H1 (cell line): ENCODE measurements at regions not wholly inside any gene's neighbourhood (a gene's known extent, or its start where the extent isn't known, plus 50 kb on each side); places are given as distances from the start of the nearest gene placed in this dataset.

Source experiments
- CTCF ChIA-PET: fragments of 300-600 bp; sonication (Branson Sonifier 250); formaldehyde crosslinking; loops from one replicate; lab custom pipeline; 2021; ENCODE audit not compliant: partially characterized antibody; lab: Charles Lee
- POLR2A ChIA-PET: fragments of 300-600 bp; sonication (Branson Sonifier 250); formaldehyde crosslinking; loops from one replicate; lab custom pipeline; 2021; ENCODE audit warnings: inconsistent platforms; ENCODE audit not compliant: partially characterized antibody; lab: Charles Lee
- DNase-seq, 2 experiments: peaks; one replicate each; pipeline versions ENCODE4 v3.0.0 to v3.0.0-alpha.2; 2010 to 2022; ENCODE audit warnings: low spot score in 2 of 2, low read depth in 1 of 2, mixed read lengths in 1 of 2
- FAIRE-seq: peaks from 2 replicates; lab custom pipeline; 2011; peaks lifted over from hg19 to GRCh38; lab: Jason Lieb, UNC
- H2AFZ ChIP-seq: 2 replicates; pipeline ENCODE4 v1.8.1; 2012; ENCODE audit warnings: low read length, inconsistent platforms
- H2AK5ac ChIP-seq: 2 replicates; pipeline ENCODE4 v1.6.1; 2013; ENCODE audit warnings: low read depth, low read length
- H2BK120ac ChIP-seq: replicated peaks from 2 replicates; pipeline ENCODE3; 2013; ENCODE audit warnings: low read depth, low read length, inconsistent platforms
- H2BK12ac ChIP-seq: 2 replicates; pipeline ENCODE4 v1.6.1; 2013; ENCODE audit warnings: low read depth, low read length
- H2BK15ac ChIP-seq: 2 replicates; pipeline ENCODE4 v1.6.1; 2013; ENCODE audit warnings: low read length
- H2BK20ac ChIP-seq: 2 replicates; pipeline ENCODE4 v1.6.1; 2013; ENCODE audit warnings: low read length
- H2BK5ac ChIP-seq: 2 replicates; pipeline ENCODE4 v1.6.1; 2013; ENCODE audit warnings: low read depth, low read length
- H3K14ac ChIP-seq: 2 replicates; pipeline ENCODE4 v1.6.1; 2013; ENCODE audit warnings: inconsistent platforms; ENCODE audit not compliant: insufficient read length
- H3K18ac ChIP-seq: 2 replicates; pipeline ENCODE4 v1.6.1; 2013; ENCODE audit warnings: low read length; ENCODE audit errors: extremely low read depth
- H3K23ac ChIP-seq: 2 replicates; pipeline ENCODE4 v1.6.1; 2013; ENCODE audit warnings: inconsistent platforms; ENCODE audit not compliant: insufficient read length
- H3K23me2 ChIP-seq: 2 replicates; pipeline ENCODE4 v1.6.1; 2013; ENCODE audit warnings: low read depth, low read length
- H3K27ac ChIP-seq: 2 replicates; pipeline ENCODE4 v1.6.1; 2011; ENCODE audit warnings: low read depth, low read length, inconsistent platforms
- H3K27me3 ChIP-seq, 4 experiments: replicated peaks in 1 of 4; 1 replicate in 1 of 4; 2 replicates in 3 of 4; pipeline versions ENCODE4 v1.6.1 to v1.8.1; 2011 to 2013; ENCODE audit warnings: low read length in 3 of 4, mild to moderate bottlenecking in 3 of 4, inconsistent platforms in 2 of 4, mixed read lengths in 2 of 4, moderate library complexity in 1 of 4; ENCODE audit not compliant: control insufficient read depth in 3 of 4, insufficient read depth in 3 of 4; ENCODE audit errors: extremely low read depth in 1 of 4
- H3K36me3 ChIP-seq, 4 experiments: 2 replicates each; pipeline versions ENCODE4 v1.6.1 to v1.8.1; 2011 to 2013; ENCODE audit warnings: mild to moderate bottlenecking in 4 of 4, low read length in 3 of 4, moderate library complexity in 2 of 4, control low read depth in 1 of 4, inconsistent platforms in 1 of 4; ENCODE audit not compliant: insufficient read depth in 4 of 4, control insufficient read depth in 2 of 4
- H3K4ac ChIP-seq: replicated peaks from 2 replicates; pipeline ENCODE3; 2013; ENCODE audit warnings: low read length, low read depth, mixed read lengths, inconsistent platforms; ENCODE audit not compliant: insufficient read length
- H3K4me1 ChIP-seq, 4 experiments: replicated peaks in 1 of 4; 1 replicate in 1 of 4; 2 replicates in 3 of 4; pipeline versions ENCODE4 v1.6.1 to v1.8.1; 2011 to 2013; ENCODE audit warnings: low read length in 3 of 4, inconsistent platforms in 2 of 4, mixed read lengths in 1 of 4; ENCODE audit not compliant: insufficient read depth in 4 of 4, control insufficient read depth in 3 of 4
- H3K4me2 ChIP-seq, 2 experiments: 2 replicates each; pipeline versions ENCODE4 v1.6.1 to v1.8.1; 2011 to 2013; ENCODE audit warnings: low read depth in 2 of 2, low read length in 2 of 2, control low read depth in 1 of 2, inconsistent platforms in 1 of 2, mild to moderate bottlenecking in 1 of 2; ENCODE audit not compliant: insufficient read depth in 1 of 2
- H3K4me3 ChIP-seq, 4 experiments: fragments of 200-600, 300-600 bp in 1 of 4; sonication (generic), shearing (Covaris generic), sonication (Bioruptor Twin) in 1 of 4; 2 replicates each; pipeline versions ENCODE4 v1.5.1 to v1.8.1; 2011 to 2016; ENCODE audit warnings: low read length in 4 of 4, low read depth in 3 of 4, control low read depth in 2 of 4, inconsistent platforms in 2 of 4, mild to moderate bottlenecking in 2 of 4, mixed read lengths in 1 of 4, moderate library complexity in 1 of 4; ENCODE audit not compliant: insufficient read depth in 2 of 4; ENCODE audit errors: extremely low read depth in 1 of 4
- H3K56ac ChIP-seq: replicated peaks from 2 replicates; pipeline ENCODE3; 2013; ENCODE audit warnings: low read depth, mild to moderate bottlenecking, mixed read lengths, low read length, inconsistent platforms; ENCODE audit not compliant: insufficient read length
- H3K79me1 ChIP-seq: 2 replicates; pipeline ENCODE4 v1.6.1; 2013; ENCODE audit warnings: low read depth, low read length, control low read depth
- H3K79me2 ChIP-seq, 2 experiments: 2 replicates each; pipeline versions ENCODE4 v1.6.1 to v1.8.1; 2012 to 2013; ENCODE audit warnings: low read length in 2 of 2, mild to moderate bottlenecking in 2 of 2, inconsistent platforms in 1 of 2; ENCODE audit not compliant: insufficient read depth in 2 of 2, control insufficient read depth in 1 of 2
- H3K9ac ChIP-seq, 4 experiments: replicated peaks in 1 of 4; 1 replicate in 1 of 4; 2 replicates in 3 of 4; pipeline versions ENCODE4 v1.6.1 to v1.8.1; 2011 to 2013; ENCODE audit warnings: low read depth in 3 of 4, low read length in 3 of 4, control low read depth in 2 of 4, mild to moderate bottlenecking in 2 of 4, moderate library complexity in 2 of 4, inconsistent platforms in 1 of 4; ENCODE audit errors: extremely low read depth in 1 of 4
- H3K9me3 ChIP-seq, 2 experiments: 2 replicates each; pipeline versions ENCODE4 v1.6.1 to v1.8.1; 2012 to 2013; ENCODE audit warnings: mild to moderate bottlenecking in 2 of 2, moderate library complexity in 2 of 2, control low read depth in 1 of 2, inconsistent platforms in 1 of 2, low read depth in 1 of 2, low read length in 1 of 2, mixed read lengths in 1 of 2; ENCODE audit not compliant: insufficient read depth in 2 of 2
- H4K20me1 ChIP-seq, 2 experiments: replicated peaks in 1 of 2; 2 replicates each; pipeline versions ENCODE3 to v1.8.1; 2011 to 2013; ENCODE audit warnings: inconsistent platforms in 2 of 2, low read length in 2 of 2, mild to moderate bottlenecking in 1 of 2; ENCODE audit not compliant: insufficient read depth in 2 of 2, control insufficient read depth in 1 of 2
- H4K5ac ChIP-seq: 2 replicates; pipeline ENCODE4 v1.6.1; 2013; ENCODE audit warnings: low read length, low read depth, mixed read lengths, inconsistent platforms; ENCODE audit not compliant: insufficient read length
- H4K8ac ChIP-seq: 2 replicates; pipeline ENCODE4 v1.8.0; 2013; ENCODE audit warnings: mild to moderate bottlenecking, moderate library complexity, low read length, inconsistent platforms; ENCODE audit not compliant: insufficient read depth; ENCODE audit errors: extremely low read depth
- H4K91ac ChIP-seq: replicated peaks from 2 replicates; pipeline ENCODE3; 2013; ENCODE audit warnings: low read length, mixed read lengths, inconsistent platforms; ENCODE audit not compliant: insufficient read length
- CTCF ChIP-seq, 3 experiments: IDR thresholded peaks; 1 replicate in 2 of 3; 2 replicates in 1 of 3; pipeline versions ENCODE4 v1.5.1 to v1.6.1; 2011; ENCODE audit warnings: low read length in 3 of 3, mild to moderate bottlenecking in 3 of 3, inconsistent platforms in 2 of 3, low read depth in 1 of 3, moderate library complexity in 1 of 3; ENCODE audit not compliant: insufficient read depth in 1 of 3; ENCODE audit errors: control extremely low read depth in 1 of 3
- EGR1 ChIP-seq: IDR thresholded peaks from 2 replicates; pipeline ENCODE4 v1.6.1; 2011; ENCODE audit warnings: low read depth, low read length, borderline replicate concordance
- KDM5A ChIP-seq: fragments of 200-600 bp; IDR thresholded peaks from 2 replicates; pipeline ENCODE4 v1.7.1; 2012; ENCODE audit warnings: mild to moderate bottlenecking, low read length, inconsistent platforms, mixed read lengths
- POLR2A ChIP-seq, 2 experiments: IDR thresholded peaks; 1 replicate in 1 of 2; 2 replicates in 1 of 2; pipeline ENCODE4 v1.6.1; 2011; ENCODE audit warnings: low read depth in 2 of 2, low read length in 2 of 2, mild to moderate bottlenecking in 2 of 2; ENCODE audit errors: control extremely low read depth in 1 of 2
- RBBP5 ChIP-seq: IDR thresholded peaks from 2 replicates; pipeline ENCODE4 v1.7.1; 2012; ENCODE audit warnings: low read depth, mild to moderate bottlenecking, inconsistent platforms, low read length, moderate library complexity, borderline replicate concordance
- SIX5 ChIP-seq: IDR thresholded peaks from 2 replicates; pipeline ENCODE4 v1.6.1; 2011; ENCODE audit warnings: mild to moderate bottlenecking, low read depth, low read length
- SRF ChIP-seq: IDR thresholded peaks from 2 replicates; pipeline ENCODE4 v1.6.1; 2011; ENCODE audit warnings: mild to moderate bottlenecking, low read depth, low read length, moderate library complexity
- WGBS, 2 experiments: shearing (Covaris generic) in 1 of 2; methylation state at CpG; one replicate each; pipeline versions ENCODE4 v1.1.6 to v1.1.7; 2013 to 2015; ENCODE audit warnings: low lambda C conversion rate in 2 of 2, mixed read lengths in 2 of 2, inconsistent platforms in 1 of 2, low coverage in 1 of 2, missing lambda C conversion rate in 1 of 2; ENCODE audit not compliant: insufficient replicate concordance in 2 of 2, insufficient coverage in 1 of 2, insufficient read length in 1 of 2; ENCODE audit errors: extremely low coverage in 1 of 2, missing lambda C conversion rate in 1 of 2; 5-methylcytosine and 5-hydroxymethylcytosine counted together

- no peak overlapping the region for H4K5ac ChIP-seq
- no peaks in the 10 kb centered on the region for H3K36me3 ChIP-seq
- no peak overlapping the region for H3K23ac ChIP-seq
- no peak overlapping the region for H2AFZ ChIP-seq
- peak overlapping the region; percentile 92 for H2BK5ac ChIP-seq
- H4K8ac ChIP-seq = no peak overlapping the region
- no peak for DNase-seq
- no peaks in the 10 kb centered on the region for H3K9me3 ChIP-seq
- no peaks in the 10 kb centered on the region; a peak in 1 of 7 replicates for H3K27me3 ChIP-seq
- no peak overlapping the region; the same call in 1 of the 2 replicates for H2BK20ac ChIP-seq
- H3K4me1 ChIP-seq = peaks cover 6 to 37% (median 18%) of the 10 kb centered on the region in 4 experiments
- FAIRE-seq = no peak
- ChIA-PET POLR2A (no interaction called here), CTCF (interaction anchor here (0.7 to 2.2 kb wide), 8 partner anchors 12 to 417 kb away, joined by 3 to 12 read pairs (median 4); no protein-coding TSS in a partner anchor)
- no peak overlapping the region for H3K14ac ChIP-seq
- H3K56ac ChIP-seq = no peak overlapping the region
- no peak overlapping the region for H2BK120ac ChIP-seq
- H2AK5ac ChIP-seq = peak overlapping the region; percentile 100
- peak overlapping the region; percentile 89 for H2BK15ac ChIP-seq
- peaks cover 11% of the 10 kb centered on the region for H3K23me2 ChIP-seq
- H3K79me1 ChIP-seq = 0 out of 2 replicates have a peak, but pooled peaks cover 4% of the 10 kb centered on the region
- H3K79me2 ChIP-seq = no peaks in the 10 kb centered on the region
- peaks cover 0 to 9% of the 10 kb centered on the region in 2 experiments for H4K20me1 ChIP-seq
- H3K4me3 ChIP-seq = no peak overlapping the region
- H2BK12ac ChIP-seq = peak overlapping the region; percentile 100
- H3K27ac ChIP-seq = no peak overlapping the region
- TF ChIP-seq KDM5A = no peak
- no peak for TF ChIP-seq EGR1
- no peak for TF ChIP-seq CTCF (IDR thresholded peaks at IDR 0.05; ENCODE audit: control extremely low read depth in 1 of 3, insufficient read depth in 1 of 3, low read depth in 1 of 3, low read length in 3 of 3)
- no peak for TF ChIP-seq POLR2A (IDR thresholded peaks at IDR 0.05; ENCODE audit: control extremely low read depth in 1 of 2, low read depth in 2 of 2, low read length in 2 of 2)
- no peak for TF ChIP-seq SRF
- no peak for TF ChIP-seq RBBP5
- TF ChIP-seq SIX5 = no peak
- 91% methylated on average over 13 of the region's 13 CpGs; no CpG with 5 or more reads in 1 of the 2 experiments for WGBS, 2 experiments
- no peak overlapping the region for H3K4me2 ChIP-seq
- peak overlapping the region; percentile 19; the same call in 1 of the 2 replicates for H3K18ac ChIP-seq
- no peak overlapping the region for H3K9ac ChIP-seq
- peak overlapping the region; percentile 99 for H4K91ac ChIP-seq
- H3K4ac ChIP-seq = peak overlapping the region; percentile 100
These were observed 90.7 kb upstream of the GSE1 start for GRCh38 chr16:85522308-85522841.
